Gastroesophageal sphincter (tissue), 3 donors: ENCODE measurements at regions not wholly inside any gene's neighbourhood (a gene's known extent, or its start where the extent isn't known, plus 50 kb on each side); places are given as distances from the start of the nearest gene placed in this dataset.

ENCODE experiments used
- CTCF ChIP-seq, 4 experiments: fragments of 200-600 bp in 2 of 4; fragments of 450-650 bp in 2 of 4; sonication (generic) in 1 of 4; IDR thresholded peaks; one replicate each; pipeline ENCODE4 v1.5.1; 2017 to 2019; ENCODE audit warnings: antibody characterized with exemption in 4 of 4, mild to moderate bottlenecking in 2 of 4, moderate library complexity in 2 of 4
- EP300 ChIP-seq: sonication (generic); formaldehyde crosslinking; IDR thresholded peaks from one replicate; pipeline ENCODE4 v1.6.1; 2017; ENCODE audit warnings: antibody characterized with exemption, mild to moderate bottlenecking

DNA sequence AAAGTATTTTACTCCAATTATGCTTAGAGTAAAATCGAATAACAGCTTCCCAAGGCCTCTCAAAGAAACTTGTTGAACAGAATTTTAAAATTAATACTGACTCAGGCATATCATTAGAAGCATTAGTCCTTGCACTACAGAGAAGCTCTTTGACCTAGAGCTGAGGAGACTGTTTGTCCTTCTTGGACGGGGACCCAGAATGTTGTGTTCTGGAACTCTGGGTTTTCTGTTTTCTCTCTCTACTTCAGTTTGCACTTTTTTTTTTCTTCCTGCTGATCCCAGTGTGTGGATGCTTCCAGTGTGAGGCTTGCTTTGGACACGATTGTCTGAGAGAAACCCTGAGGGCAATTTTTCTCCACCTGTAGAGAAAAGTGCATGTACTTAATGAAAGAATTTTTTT is 847.6 kb downstream of the SOCS6 start:
- no peak for TF ChIP-seq EP300
- no peak for TF ChIP-seq CTCF (IDR thresholded peaks at IDR 0.05)
